OCI-LY3 (cell line): ENCODE measurements at regions not wholly inside any gene's neighbourhood (a gene's known extent, or its start where the extent isn't known, plus 50 kb on each side); places are given as distances from the start of the nearest gene placed in this dataset.

Experiments
- CTCF ChIP-seq: fragments of 200-600, 300-600 bp; sonication (generic); IDR thresholded peaks from 2 replicates; pipeline ENCODE4 v1.5.1; 2014; ENCODE audit warnings: antibody characterized with exemption, low read length, low read depth
- EZH2phosphoT487 ChIP-seq: fragments of 200-600 bp; shearing (Covaris generic); IDR thresholded peaks from 2 replicates; pipeline ENCODE4 v1.6.1; 2018; ENCODE audit warnings: antibody characterized with exemption, mixed run types, low read depth

- TF ChIP-seq CTCF: no peak
- TF ChIP-seq EZH2phosphoT487: no peak
Observed at GRCh38 chr9:81112627-81113452, 576.5 kb downstream of the TLE1 start.
